ENCODE measurements at regions not wholly inside any gene's neighbourhood (a gene's known extent, or its start where the extent isn't known, plus 50 kb on each side); places are given as distances from the start of the nearest gene placed in this dataset.

DNA sequence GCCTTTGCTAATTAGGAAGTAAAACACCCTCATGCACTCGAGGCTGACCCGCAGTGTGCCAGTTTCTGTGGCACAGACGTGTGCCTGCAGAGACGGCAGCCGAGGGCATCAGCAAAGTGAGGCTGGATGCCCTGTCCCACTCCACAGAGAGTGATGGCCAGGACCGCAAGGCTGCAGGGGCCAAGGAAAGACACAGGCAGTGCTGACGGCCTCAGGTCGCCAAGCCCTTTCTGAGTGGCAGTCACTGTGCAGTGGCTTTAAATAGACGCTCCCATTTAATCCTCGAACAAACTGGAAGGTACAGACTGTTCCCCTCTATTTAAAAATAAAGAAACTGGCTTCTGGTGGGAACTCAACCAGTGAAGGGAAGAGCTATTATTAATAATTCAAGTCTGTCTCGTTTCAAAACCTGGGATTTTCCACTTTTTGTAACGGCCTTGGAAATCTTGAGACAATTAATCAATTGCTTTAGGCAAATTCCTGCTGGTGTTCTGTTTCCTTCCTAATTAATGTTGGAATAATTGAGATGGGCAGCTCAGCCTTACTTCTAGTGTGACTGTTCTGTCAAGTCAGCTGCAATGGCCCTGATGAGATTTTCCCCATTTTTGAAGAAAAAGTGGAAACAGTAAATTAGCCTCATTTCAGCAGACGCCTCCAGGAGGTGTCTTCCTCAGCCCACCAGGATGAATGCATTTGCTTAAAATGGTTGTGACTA lies 644.6 kb upstream of the RAB6C start:
- intact Hi-C loops (cut with DNase I) = no loop called here
- Histone ChIP-seq H3K4me1 (replicated peaks) (no peaks in the 10 kb centered on the region), H3K9me3 (no peaks in the 10 kb centered on the region), H3K36me3 (no peaks in the 10 kb centered on the region), H3K4me3 (no peak overlapping the region), H3K27me3 (replicated peaks; ENCODE audit: insufficient read depth) (no peaks in the 10 kb centered on the region), H3K27ac (no peak overlapping the region)
- DNase-seq (ENCODE audit: low spot score) = no peak
- WGBS = 52% methylated on average over 13 of the region's 13 CpGs
- no peak for TF ChIP-seq POLR2AphosphoS5 (IDR thresholded peaks at IDR 0.05)
- no peak for TF ChIP-seq POLR2A (IDR thresholded peaks at IDR 0.05)
- TF ChIP-seq, protein P1, sequence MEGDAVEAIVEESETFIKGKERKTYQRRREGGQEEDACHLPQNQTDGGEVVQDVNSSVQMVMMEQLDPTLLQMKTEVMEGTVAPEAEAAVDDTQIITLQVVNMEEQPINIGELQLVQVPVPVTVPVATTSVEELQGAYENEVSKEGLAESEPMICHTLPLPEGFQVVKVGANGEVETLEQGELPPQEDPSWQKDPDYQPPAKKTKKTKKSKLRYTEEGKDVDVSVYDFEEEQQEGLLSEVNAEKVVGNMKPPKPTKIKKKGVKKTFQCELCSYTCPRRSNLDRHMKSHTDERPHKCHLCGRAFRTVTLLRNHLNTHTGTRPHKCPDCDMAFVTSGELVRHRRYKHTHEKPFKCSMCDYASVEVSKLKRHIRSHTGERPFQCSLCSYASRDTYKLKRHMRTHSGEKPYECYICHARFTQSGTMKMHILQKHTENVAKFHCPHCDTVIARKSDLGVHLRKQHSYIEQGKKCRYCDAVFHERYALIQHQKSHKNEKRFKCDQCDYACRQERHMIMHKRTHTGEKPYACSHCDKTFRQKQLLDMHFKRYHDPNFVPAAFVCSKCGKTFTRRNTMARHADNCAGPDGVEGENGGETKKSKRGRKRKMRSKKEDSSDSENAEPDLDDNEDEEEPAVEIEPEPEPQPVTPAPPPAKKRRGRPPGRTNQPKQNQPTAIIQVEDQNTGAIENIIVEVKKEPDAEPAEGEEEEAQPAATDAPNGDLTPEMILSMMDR (IDR thresholded peaks at IDR 0.05) = no peak

DNA sequence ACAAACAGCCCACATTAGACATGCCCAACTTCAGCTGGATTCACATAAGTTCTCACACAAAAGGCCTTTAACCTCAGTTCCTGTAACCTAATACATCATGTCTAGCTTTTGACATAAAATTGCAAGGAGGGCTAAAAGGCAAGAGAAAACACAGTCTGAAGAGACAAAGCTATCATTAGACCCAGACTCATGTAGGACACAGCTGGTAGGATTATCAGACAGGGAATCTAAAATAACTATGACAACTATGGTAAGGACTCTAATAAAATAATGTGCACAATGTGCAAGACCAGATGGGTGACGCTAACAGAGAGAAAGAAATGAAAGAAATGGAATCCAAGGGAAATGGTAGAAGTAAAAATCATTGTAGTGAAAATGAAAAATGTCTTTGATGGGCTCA lies 643.2 kb upstream of the RAB6C start:
- no peaks in the 10 kb centered on the region for H3K4me1 ChIP-seq (replicated peaks)
- H3K27me3 ChIP-seq (replicated peaks; ENCODE audit: insufficient read depth) = no peaks in the 10 kb centered on the region
- DNase-seq (ENCODE audit: low spot score) = no peak
- H3K9me3 ChIP-seq = no peaks in the 10 kb centered on the region
- intact Hi-C loops (cut with DNase I) = no loop called here
- TF ChIP-seq POLR2A (IDR thresholded peaks at IDR 0.05) (no peak), POLR2AphosphoS5 (IDR thresholded peaks at IDR 0.05) (no peak)
- TF ChIP-seq, protein P1 (IDR thresholded peaks at IDR 0.05) = no peak
- no peak overlapping the region for H3K27ac ChIP-seq
- 75% methylated on average over 1 of the region's 1 CpG for WGBS
- H3K36me3 ChIP-seq = no peaks in the 10 kb centered on the region
- no peak overlapping the region for H3K4me3 ChIP-seq

DNA sequence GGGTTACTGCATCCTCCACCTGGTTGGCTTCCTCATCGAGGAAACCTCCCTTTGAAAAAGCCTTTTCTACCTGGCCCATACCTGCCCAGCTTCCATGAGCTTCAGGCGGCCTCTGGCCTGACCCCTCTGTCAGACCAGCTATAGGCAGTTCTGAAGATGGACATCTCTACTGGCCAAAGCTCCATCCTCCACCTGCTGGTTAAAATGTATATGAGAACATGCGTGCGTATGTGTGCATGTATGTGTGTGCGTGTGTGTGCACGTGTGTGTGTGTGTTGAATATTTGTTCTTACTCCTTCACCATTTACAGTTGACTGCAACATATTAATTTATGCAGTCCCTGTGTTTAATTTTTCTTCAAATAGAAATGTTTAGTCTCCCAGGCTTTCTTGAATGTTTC lies 642.4 kb upstream of the RAB6C start:
- Histone ChIP-seq H3K27ac (no peak overlapping the region), H3K27me3 (replicated peaks; ENCODE audit: insufficient read depth) (no peaks in the 10 kb centered on the region), H3K4me1 (replicated peaks) (no peaks in the 10 kb centered on the region), H3K9me3 (no peaks in the 10 kb centered on the region), H3K36me3 (no peaks in the 10 kb centered on the region), H3K4me3 (no peak overlapping the region)
- DNase-seq (ENCODE audit: low spot score) = no peak
- TF ChIP-seq POLR2A (IDR thresholded peaks at IDR 0.05) (no peak), POLR2AphosphoS5 (IDR thresholded peaks at IDR 0.05) (no peak)
- TF ChIP-seq, protein P1 (IDR thresholded peaks at IDR 0.05) = no peak
- WGBS = 96% methylated on average over 6 of the region's 6 CpGs
- intact Hi-C loops (cut with DNase I) = no loop called here

DNA sequence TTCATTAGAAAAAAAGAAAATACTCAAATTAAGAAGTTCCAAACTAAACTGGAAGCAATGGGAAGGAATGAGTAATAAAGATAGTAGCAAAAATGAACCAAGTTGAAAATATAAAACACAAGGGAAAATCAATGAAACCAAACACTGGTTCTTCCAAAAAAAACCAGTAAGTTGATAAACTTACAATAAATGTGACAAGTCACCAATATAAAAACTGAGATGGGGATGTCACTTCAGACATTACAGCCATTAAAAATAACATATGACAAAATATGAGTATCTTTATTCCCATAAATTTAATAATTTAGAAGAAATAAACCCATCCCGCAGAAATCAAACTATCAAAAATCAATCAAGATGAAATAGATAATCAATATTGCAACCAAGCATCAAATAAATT lies 633.9 kb upstream of the RAB6C start:
- Histone ChIP-seq H3K27me3 (replicated peaks; ENCODE audit: insufficient read depth) (no peaks in the 10 kb centered on the region), H3K9me3 (no peaks in the 10 kb centered on the region), H3K4me3 (no peak overlapping the region), H3K36me3 (no peaks in the 10 kb centered on the region), H3K27ac (no peak overlapping the region), H3K4me1 (replicated peaks) (no peaks in the 10 kb centered on the region)
- TF ChIP-seq, protein P1 (IDR thresholded peaks at IDR 0.05) = no peak
- no peak for TF ChIP-seq POLR2A (IDR thresholded peaks at IDR 0.05)
- no peak for TF ChIP-seq POLR2AphosphoS5 (IDR thresholded peaks at IDR 0.05)
- intact Hi-C loops (cut with DNase I) = no loop called here
- no peak for DNase-seq (ENCODE audit: low spot score)
- WGBS = 92% methylated on average over 1 of the region's 1 CpG

DNA sequence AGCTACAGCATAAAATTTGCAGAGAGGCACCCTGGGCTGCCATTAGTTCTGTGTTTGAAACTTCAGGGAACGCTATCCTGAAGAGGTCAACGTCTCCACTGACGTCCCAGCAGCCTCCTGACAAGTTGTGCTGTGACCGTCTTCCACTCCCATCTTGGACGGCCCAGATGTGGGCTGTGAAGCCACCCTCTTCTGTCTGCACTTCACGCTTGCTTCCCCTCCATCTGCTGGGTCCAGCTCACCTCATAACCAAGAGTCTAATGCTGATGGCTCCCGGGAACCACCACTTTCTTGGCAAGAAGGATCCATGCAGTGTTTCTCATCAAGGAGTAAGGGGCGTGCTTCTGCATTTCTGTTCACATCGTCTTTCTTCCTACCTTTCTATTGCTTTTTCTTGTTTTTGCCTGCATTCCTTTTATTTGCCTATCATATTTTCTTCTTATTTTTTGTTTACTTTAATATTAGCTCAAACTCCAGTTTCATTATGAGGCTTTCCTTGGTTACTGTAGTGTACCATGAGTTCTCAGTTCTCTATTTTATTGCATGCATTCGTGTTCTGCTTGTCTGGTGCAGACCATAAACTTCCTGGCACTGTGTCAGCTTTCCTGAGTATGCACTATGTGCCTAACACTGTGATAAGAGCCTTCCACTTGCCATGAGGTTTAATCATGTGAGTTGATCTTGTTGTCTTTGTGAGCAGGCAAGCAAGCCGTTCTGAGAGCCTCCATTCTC lies 631.8 kb upstream of the RAB6C start:
- TF ChIP-seq POLR2A (IDR thresholded peaks at IDR 0.05) (no peak), POLR2AphosphoS5 (IDR thresholded peaks at IDR 0.05) (no peak)
- TF ChIP-seq, protein P1 (IDR thresholded peaks at IDR 0.05) = no peak
- intact Hi-C loops (cut with DNase I) = no loop called here
- H3K27me3 ChIP-seq (replicated peaks; ENCODE audit: insufficient read depth) = no peaks in the 10 kb centered on the region
- H3K36me3 ChIP-seq = no peaks in the 10 kb centered on the region
- no peaks in the 10 kb centered on the region for H3K9me3 ChIP-seq
- H3K4me1 ChIP-seq (replicated peaks) = no peaks in the 10 kb centered on the region
- WGBS = 61% methylated on average over 11 of the region's 11 CpGs
- no peak for DNase-seq (ENCODE audit: low spot score)
- no peak overlapping the region for H3K27ac ChIP-seq
- no peak overlapping the region for H3K4me3 ChIP-seq

All from prostate gland (tissue), 2 donors.